HG02763 (cell line): ENCODE measurements at regions not wholly inside any gene's neighbourhood (a gene's known extent, or its start where the extent isn't known, plus 50 kb on each side); places are given as distances from the start of the nearest gene placed in this dataset.

Experiments used
- ATAC-seq: cut with Tn5 transposase; IDR thresholded peaks from one replicate; pipeline ENCODE4 v1.9.1; 2021; ENCODE audit warnings: mild to moderate bottlenecking, moderate library complexity; ENCODE audit not compliant: unreplicated experiment

GRCh38 chr9:8189881-8190280 lies 390.3 kb upstream of the DMAC1 start:
- no peak for ATAC-seq

GRCh38 chr9:8188723-8189407 lies 389.3 kb upstream of the DMAC1 start:
- no peak for ATAC-seq

- no peak for ATAC-seq
These were observed 387.0 kb upstream of the DMAC1 start for GRCh38 chr9:8186560-8186959.

GRCh38 chr9:8183618-8184017 lies 384.0 kb upstream of the DMAC1 start:
- no peak for ATAC-seq

GRCh38 chr9:8179381-8180053 lies 379.9 kb upstream of the DMAC1 start:
- ATAC-seq: no peak

- ATAC-seq: no peak
These were observed 372.4 kb upstream of the DMAC1 start for GRCh38 chr9:8172000-8172399.

GRCh38 chr9:8168916-8169438 lies 369.4 kb upstream of the DMAC1 start:
- no peak for ATAC-seq

GRCh38 chr9:8160787-8161186 lies 361.2 kb upstream of the DMAC1 start:
- no peak for ATAC-seq

GRCh38 chr9:8158574-8158973 lies 359.0 kb upstream of the DMAC1 start:
- no peak for ATAC-seq

GRCh38 chr9:8157683-8158324 lies 358.2 kb upstream of the DMAC1 start:
- ATAC-seq: no peak

GRCh38 chr9:8156346-8156745 lies 356.8 kb upstream of the DMAC1 start:
- no peak for ATAC-seq

- no peak for ATAC-seq
These were observed 356.1 kb upstream of the DMAC1 start for GRCh38 chr9:8155706-8156105.

GRCh38 chr9:8143677-8144076 lies 344.1 kb upstream of the DMAC1 start:
- no peak for ATAC-seq

GRCh38 chr9:8140557-8140956 lies 341.0 kb upstream of the DMAC1 start:
- no peak for ATAC-seq

- ATAC-seq: no peak
These were observed 340.2 kb upstream of the DMAC1 start for GRCh38 chr9:8139756-8140155.

GRCh38 chr9:8136477-8136876 lies 336.9 kb upstream of the DMAC1 start:
- peak; percentile 70 for ATAC-seq

- ATAC-seq: no peak
These were observed 335.1 kb upstream of the DMAC1 start for GRCh38 chr9:8134635-8135034.

GRCh38 chr9:8133606-8134005 lies 334.0 kb upstream of the DMAC1 start:
- no peak for ATAC-seq

GRCh38 chr9:8115570-8115969 lies 316.0 kb upstream of the DMAC1 start:
- no peak for ATAC-seq

GRCh38 chr9:8114826-8115225 lies 315.2 kb upstream of the DMAC1 start:
- ATAC-seq: no peak

GRCh38 chr9:8106362-8106761 lies 306.8 kb upstream of the DMAC1 start:
- no peak for ATAC-seq

- no peak for ATAC-seq
These were observed 302.0 kb upstream of the DMAC1 start for GRCh38 chr9:8101607-8102006.
